Suprapubic skin (tissue), 4 donors: ENCODE measurements at regions not wholly inside any gene's neighbourhood (a gene's known extent, or its start where the extent isn't known, plus 50 kb on each side); places are given as distances from the start of the nearest gene placed in this dataset.

ENCODE experiments used
- DNase-seq, 2 donors: peaks; one replicate each; pipeline ENCODE4 v3.0.0-alpha.2; 2019; ENCODE audit warnings: low spot score in 2 of 2
- H3K27ac ChIP-seq: fragments of 200-600 bp; sonication (generic); one replicate; pipeline ENCODE4 v1.5.1; 2019
- H3K27me3 ChIP-seq: fragments of 200-600 bp; sonication (generic); one replicate; pipeline ENCODE4 v1.5.1; 2019
- H3K36me3 ChIP-seq: fragments of 200-600 bp; sonication (generic); one replicate; pipeline ENCODE4 v1.5.1; 2019
- H3K4me1 ChIP-seq: fragments of 200-600 bp; sonication (generic); one replicate; pipeline ENCODE4 v1.5.1; 2019
- H3K4me3 ChIP-seq: fragments of 200-600 bp; sonication (generic); one replicate; pipeline ENCODE4 v1.5.1; 2019; ENCODE audit warnings: mild to moderate bottlenecking
- H3K9me3 ChIP-seq: fragments of 200-600 bp; sonication (generic); one replicate; pipeline ENCODE4 v1.5.1; 2019
- EP300 ChIP-seq: sonication (generic); formaldehyde crosslinking; IDR thresholded peaks from one replicate; pipeline ENCODE4 v1.6.1; 2017; ENCODE audit warnings: antibody characterized with exemption
- POLR2A ChIP-seq, 2 donors: fragments of 450-650 bp; IDR thresholded peaks; one replicate each; pipeline ENCODE4 v1.6.1; 2017; ENCODE audit warnings: antibody characterized with exemption in 2 of 2, mild to moderate bottlenecking in 2 of 2, moderate library complexity in 2 of 2
- POLR2AphosphoS5 ChIP-seq, 3 donors: sonication (generic); formaldehyde crosslinking; IDR thresholded peaks; one replicate each; pipeline ENCODE4 v1.6.1; 2017; ENCODE audit warnings: antibody characterized with exemption in 3 of 3
- WGBS: methylation state at CpG from one replicate; pipeline ENCODE4 v1.1.5; 2018; 5-methylcytosine and 5-hydroxymethylcytosine counted together
- TF ChIP-seq, protein P1 (sequence below), 2 donors: fragments of 200-600 bp in 1 of 2; fragments of 450-650 bp in 1 of 2; sonication (generic) in 1 of 2; IDR thresholded peaks; one replicate each; pipeline ENCODE4 v1.5.1; 2016 to 2019; ENCODE audit warnings: antibody characterized with exemption in 2 of 2, mild to moderate bottlenecking in 1 of 2, moderate library complexity in 1 of 2

- H3K4me1 ChIP-seq: peaks cover 3% of the 10 kb centered on the region
- H3K36me3 ChIP-seq: no peaks in the 10 kb centered on the region
- no peak overlapping the region for H3K4me3 ChIP-seq
- TF ChIP-seq EP300 (no peak), POLR2AphosphoS5 (IDR thresholded peaks at IDR 0.05) (no peak), POLR2A (IDR thresholded peaks at IDR 0.05) (no peak)
- TF ChIP-seq, protein P1, sequence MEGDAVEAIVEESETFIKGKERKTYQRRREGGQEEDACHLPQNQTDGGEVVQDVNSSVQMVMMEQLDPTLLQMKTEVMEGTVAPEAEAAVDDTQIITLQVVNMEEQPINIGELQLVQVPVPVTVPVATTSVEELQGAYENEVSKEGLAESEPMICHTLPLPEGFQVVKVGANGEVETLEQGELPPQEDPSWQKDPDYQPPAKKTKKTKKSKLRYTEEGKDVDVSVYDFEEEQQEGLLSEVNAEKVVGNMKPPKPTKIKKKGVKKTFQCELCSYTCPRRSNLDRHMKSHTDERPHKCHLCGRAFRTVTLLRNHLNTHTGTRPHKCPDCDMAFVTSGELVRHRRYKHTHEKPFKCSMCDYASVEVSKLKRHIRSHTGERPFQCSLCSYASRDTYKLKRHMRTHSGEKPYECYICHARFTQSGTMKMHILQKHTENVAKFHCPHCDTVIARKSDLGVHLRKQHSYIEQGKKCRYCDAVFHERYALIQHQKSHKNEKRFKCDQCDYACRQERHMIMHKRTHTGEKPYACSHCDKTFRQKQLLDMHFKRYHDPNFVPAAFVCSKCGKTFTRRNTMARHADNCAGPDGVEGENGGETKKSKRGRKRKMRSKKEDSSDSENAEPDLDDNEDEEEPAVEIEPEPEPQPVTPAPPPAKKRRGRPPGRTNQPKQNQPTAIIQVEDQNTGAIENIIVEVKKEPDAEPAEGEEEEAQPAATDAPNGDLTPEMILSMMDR (IDR thresholded peaks at IDR 0.05): no peak
- H3K27me3 ChIP-seq: no peaks in the 10 kb centered on the region
- DNase-seq: no peak
- 86% methylated on average over 1 of the region's 1 CpG for WGBS
- H3K27ac ChIP-seq: no peak overlapping the region
- no peaks in the 10 kb centered on the region for H3K9me3 ChIP-seq
Measured at GRCh38 chr13:50707628-50708027, 135.9 kb downstream of the DLEU7 start.

GRCh38 chr13:50708461-50708860 is 135.0 kb downstream of the DLEU7 start:
- WGBS: 82% methylated on average over 3 of the region's 3 CpGs
- DNase-seq: no peak
- Histone ChIP-seq H3K27me3 (no peaks in the 10 kb centered on the region), H3K4me1 (peaks cover 3% of the 10 kb centered on the region), H3K4me3 (no peak overlapping the region), H3K9me3 (no peaks in the 10 kb centered on the region), H3K27ac (no peak overlapping the region), H3K36me3 (no peaks in the 10 kb centered on the region)
- TF ChIP-seq POLR2AphosphoS5 (IDR thresholded peaks at IDR 0.05) (no peak), EP300 (no peak)

- Histone ChIP-seq H3K4me3 (no peak overlapping the region), H3K27me3 (no peaks in the 10 kb centered on the region), H3K36me3 (no peaks in the 10 kb centered on the region), H3K9me3 (no peaks in the 10 kb centered on the region), H3K27ac (no peak overlapping the region), H3K4me1 (peaks cover 3% of the 10 kb centered on the region)
- 97% methylated on average over 2 of the region's 2 CpGs for WGBS
- TF ChIP-seq, protein P1 (IDR thresholded peaks at IDR 0.05): no peak
- no peak for DNase-seq
Measured at GRCh38 chr13:50709058-50709457, 134.4 kb downstream of the DLEU7 start.

DNA sequence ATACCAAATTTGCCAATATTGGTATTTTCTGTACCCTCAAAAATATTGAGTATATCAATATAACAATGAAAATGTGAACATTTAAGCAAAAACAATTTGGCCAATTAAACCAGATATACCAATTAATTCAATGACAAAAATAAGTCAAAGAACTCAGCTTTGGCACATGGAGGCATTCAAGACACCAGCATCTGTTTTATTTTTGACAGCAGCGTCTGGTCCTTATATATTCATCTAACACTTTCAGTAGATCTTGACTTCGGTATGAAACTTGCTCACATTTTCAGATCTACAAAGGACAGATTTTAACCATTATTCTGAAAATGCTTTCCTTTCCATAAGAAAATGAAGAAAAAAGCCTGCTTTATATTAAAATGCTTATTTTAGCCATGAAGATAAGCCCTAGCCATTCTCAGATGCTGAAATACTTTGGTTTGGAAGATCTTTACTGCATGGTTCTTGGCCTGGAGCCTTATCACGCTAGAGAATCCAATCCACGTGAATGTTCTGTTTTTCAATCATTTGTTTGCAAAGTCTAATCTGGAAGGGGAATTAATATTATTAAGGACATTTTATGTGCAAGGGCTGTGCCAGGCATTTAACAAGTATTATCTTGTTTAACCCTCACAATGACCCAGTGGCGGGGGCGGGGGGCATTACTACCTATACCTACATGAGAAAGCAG is 132.2 kb downstream of the DLEU7 start:
- H3K27ac ChIP-seq: no peak overlapping the region
- no peaks in the 10 kb centered on the region for H3K27me3 ChIP-seq
- 72% methylated on average over 6 of the region's 6 CpGs for WGBS
- no peak overlapping the region for H3K4me3 ChIP-seq
- H3K9me3 ChIP-seq: no peaks in the 10 kb centered on the region
- no peak for TF ChIP-seq POLR2AphosphoS5 (IDR thresholded peaks at IDR 0.05)
- TF ChIP-seq, protein P1 (IDR thresholded peaks at IDR 0.05): no peak
- TF ChIP-seq EP300: no peak
- no peak for TF ChIP-seq POLR2A (IDR thresholded peaks at IDR 0.05)
- no peak for DNase-seq
- no peaks in the 10 kb centered on the region for H3K36me3 ChIP-seq
- H3K4me1 ChIP-seq: peaks cover 3% of the 10 kb centered on the region

- WGBS: 67% methylated on average over 3 of the region's 3 CpGs
- Histone ChIP-seq H3K4me3 (no peak overlapping the region), H3K9me3 (no peaks in the 10 kb centered on the region), H3K27me3 (no peaks in the 10 kb centered on the region), H3K27ac (no peak overlapping the region), H3K36me3 (no peaks in the 10 kb centered on the region), H3K4me1 (peaks cover 3% of the 10 kb centered on the region)
- TF ChIP-seq, protein P1 (IDR thresholded peaks at IDR 0.05): no peak
- TF ChIP-seq POLR2A (IDR thresholded peaks at IDR 0.05) (no peak), POLR2AphosphoS5 (IDR thresholded peaks at IDR 0.05) (no peak), EP300 (no peak)
- no peak for DNase-seq
Measured at GRCh38 chr13:50711996-50712395, 131.5 kb downstream of the DLEU7 start.

- TF ChIP-seq, protein P1 (IDR thresholded peaks at IDR 0.05): no peak
- TF ChIP-seq POLR2A (IDR thresholded peaks at IDR 0.05) (no peak), POLR2AphosphoS5 (IDR thresholded peaks at IDR 0.05) (no peak), EP300 (no peak)
- peaks cover 3% of the 10 kb centered on the region for H3K4me1 ChIP-seq
- no peak overlapping the region for H3K27ac ChIP-seq
- H3K36me3 ChIP-seq: no peaks in the 10 kb centered on the region
- WGBS: 70% methylated on average over 3 of the region's 3 CpGs
- DNase-seq: no peak
- H3K9me3 ChIP-seq: no peaks in the 10 kb centered on the region
- no peak overlapping the region for H3K4me3 ChIP-seq
- H3K27me3 ChIP-seq: no peaks in the 10 kb centered on the region
Measured at GRCh38 chr13:50712456-50712855, 131.0 kb downstream of the DLEU7 start.
